ENCODE measurements at regions not wholly inside any gene's neighbourhood (a gene's known extent, or its start where the extent isn't known, plus 50 kb on each side); places are given as distances from the start of the nearest gene placed in this dataset.

DNA sequence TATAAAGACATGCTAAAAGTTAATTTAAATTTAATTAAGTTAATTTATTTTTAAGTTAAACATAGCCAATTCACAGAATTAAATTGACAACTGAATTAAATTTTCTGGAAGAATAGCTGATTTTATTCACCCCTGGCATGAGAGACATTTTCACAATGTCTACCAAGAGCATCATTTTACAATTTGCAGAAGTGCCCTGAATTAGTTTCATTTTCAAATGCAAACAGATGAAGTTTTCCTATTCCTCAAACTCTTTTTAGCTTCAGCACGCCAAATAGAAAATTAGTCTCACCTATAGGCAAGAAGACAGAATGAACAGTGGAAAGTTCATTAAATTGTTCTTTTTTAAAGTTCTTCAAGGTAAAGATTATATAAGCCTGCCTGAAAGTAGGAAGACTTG, 259.3 kb downstream of the ZBBX start:
- POLR2A ChIA-PET, result no interaction called here
- DNase-seq, result no peak
- no peaks in the 10 kb centered on the region for H3K36me3 Mint-ChIP-seq
- H3K9me3 ChIP-seq, result no peaks in the 10 kb centered on the region
- H3K27ac ChIP-seq (ENCODE audit: low read length), result no peak overlapping the region
- H3K27ac Mint-ChIP-seq, result no peak overlapping the region
- no peaks in the 10 kb centered on the region for H3K27me3 ChIP-seq (replicated peaks in 1 of 2; ENCODE audit: control insufficient read depth in 2 of 2, extremely low read depth in 1 of 2, insufficient read depth in 2 of 2, low read length in 1 of 2)
- no peak overlapping the region for H3K4me3 ChIP-seq (ENCODE audit: control insufficient read depth in 1 of 2, extremely low read depth in 1 of 2, low read length in 1 of 2)
- ATAC-seq (replicated peaks in 1 of 4), result no peak
- no peaks in the 10 kb centered on the region for H3K4me1 Mint-ChIP-seq
- CTCF ChIA-PET, result no interaction called here
- H3K9me3 Mint-ChIP-seq, result peaks cover 0 to 17% (median 7%) of the 10 kb centered on the region in 3 donors
- no peaks in the 10 kb centered on the region for H3K4me1 ChIP-seq (ENCODE audit: control insufficient read depth in 1 of 2, extremely low read depth in 1 of 2, insufficient read depth in 2 of 2, low read length in 2 of 2)
- no peak overlapping the region for H3K4me3 Mint-ChIP-seq
- no CpG with 5 or more reads among the region's 1 CpG for WGBS (ENCODE audit: insufficient coverage)
- H3K36me3 ChIP-seq (ENCODE audit: control insufficient read depth in 2 of 2, extremely low read depth in 1 of 2, insufficient read depth in 1 of 2, low read length in 1 of 2), result no peaks in the 10 kb centered on the region
- H3K27me3 Mint-ChIP-seq, result no peaks in the 10 kb centered on the region

DNA sequence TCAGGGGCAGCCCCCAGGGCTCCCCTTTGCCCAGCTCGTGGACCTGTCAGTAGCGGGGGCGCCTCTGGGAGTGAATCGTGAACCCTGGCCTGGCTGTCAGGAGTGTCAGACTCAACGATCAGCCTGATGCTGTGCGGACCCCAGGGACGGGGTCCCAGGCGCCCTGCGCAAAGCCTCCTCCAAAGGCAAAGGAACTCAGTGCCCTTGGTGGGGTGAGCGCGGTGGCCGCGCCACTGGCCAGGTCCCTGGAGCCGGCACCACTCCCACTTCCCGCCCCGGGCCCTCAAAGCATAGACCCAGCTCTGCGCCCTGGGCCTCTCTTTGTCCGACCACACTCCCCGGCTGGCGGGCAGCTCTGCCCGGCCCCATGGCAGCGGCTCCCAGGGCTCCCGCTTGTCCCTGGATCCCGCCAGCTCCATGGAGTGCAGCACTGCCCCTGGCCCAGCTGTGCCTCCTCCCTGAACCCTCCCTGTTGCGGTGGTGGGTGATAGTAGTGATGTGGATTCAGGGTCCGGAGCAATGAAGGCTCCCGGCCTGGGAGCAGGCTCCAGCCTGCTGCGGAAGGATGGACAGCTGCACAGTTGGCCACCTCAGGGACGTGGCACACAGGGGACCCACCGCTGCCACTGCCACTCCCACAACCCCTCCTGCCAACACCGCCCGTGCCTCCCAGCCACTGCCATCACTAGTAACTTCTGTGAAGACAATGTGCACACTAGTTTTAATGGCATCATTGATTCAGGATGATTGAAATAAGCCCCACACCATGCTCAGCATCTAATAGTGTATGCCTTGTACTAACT, 263.8 kb downstream of the ZBBX start:
- Histone ChIP-seq H3K9me3 (no peaks in the 10 kb centered on the region), H3K36me3 (ENCODE audit: control insufficient read depth in 2 of 2, extremely low read depth in 1 of 2, insufficient read depth in 1 of 2, low read length in 1 of 2) (no peaks in the 10 kb centered on the region), H3K27me3 (replicated peaks in 1 of 2; ENCODE audit: control insufficient read depth in 2 of 2, extremely low read depth in 1 of 2, insufficient read depth in 2 of 2, low read length in 1 of 2) (no peaks in the 10 kb centered on the region), H3K4me3 (ENCODE audit: control insufficient read depth in 1 of 2, extremely low read depth in 1 of 2, low read length in 1 of 2) (no peak overlapping the region), H3K27ac (ENCODE audit: low read length) (no peak overlapping the region), H3K4me1 (ENCODE audit: control insufficient read depth in 1 of 2, extremely low read depth in 1 of 2, insufficient read depth in 2 of 2, low read length in 2 of 2) (no peaks in the 10 kb centered on the region)
- 95% methylated on average over 26 of the region's 32 CpGs for WGBS (ENCODE audit: insufficient coverage)
- ATAC-seq (replicated peaks in 1 of 4) (no peak), DNase-seq (no peak)
- Mint-ChIP-seq H3K4me1 (no peaks in the 10 kb centered on the region), H3K27ac (no peak overlapping the region), H3K36me3 (no peaks in the 10 kb centered on the region), H3K27me3 (no peaks in the 10 kb centered on the region), H3K9me3 (peaks cover 0 to 16% (median 0%) of the 10 kb centered on the region in 3 donors), H3K4me3 (no peak overlapping the region)
- ChIA-PET POLR2A (no interaction called here), CTCF (no interaction called here)

DNA sequence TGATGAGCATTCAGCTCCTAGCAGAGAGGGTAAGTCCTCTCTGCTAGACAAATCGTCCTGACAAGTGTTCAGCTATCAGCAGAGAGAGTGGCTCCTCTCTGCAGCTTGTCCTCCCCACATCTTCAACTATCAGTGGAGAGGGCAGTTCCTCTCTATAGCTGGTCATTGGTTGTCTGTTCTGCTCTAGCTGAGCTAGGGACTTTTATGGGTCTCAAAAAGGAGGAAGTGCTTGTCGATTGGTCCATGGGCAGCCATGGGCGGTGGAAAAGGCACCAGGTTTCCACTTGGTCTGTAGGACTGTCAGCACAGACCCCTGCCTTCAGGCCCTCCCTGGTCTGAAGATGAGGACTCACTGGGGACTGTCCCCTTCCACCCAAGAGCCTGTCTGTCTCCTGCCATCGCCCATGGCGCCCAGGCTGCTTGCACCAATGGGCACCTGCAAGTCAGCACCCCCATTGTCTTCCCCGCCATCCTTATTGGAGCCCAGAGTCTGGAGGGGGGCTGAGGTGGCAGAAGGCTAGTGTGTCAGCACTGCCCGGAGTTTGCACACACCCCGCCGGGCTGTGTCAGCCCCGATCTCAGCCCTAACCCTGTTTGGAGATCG, 264.7 kb downstream of the ZBBX start:
- H3K27ac ChIP-seq (ENCODE audit: low read length), result no peak overlapping the region
- ChIA-PET CTCF (no interaction called here), POLR2A (no interaction called here)
- Mint-ChIP-seq H3K4me1 (no peaks in the 10 kb centered on the region), H3K4me3 (no peak overlapping the region), H3K9me3 (peaks cover 0 to 16% (median 0%) of the 10 kb centered on the region in 3 donors), H3K27ac (no peak overlapping the region), H3K36me3 (no peaks in the 10 kb centered on the region), H3K27me3 (no peaks in the 10 kb centered on the region)
- no peaks in the 10 kb centered on the region for H3K36me3 ChIP-seq (ENCODE audit: control insufficient read depth in 2 of 2, extremely low read depth in 1 of 2, insufficient read depth in 1 of 2, low read length in 1 of 2)
- H3K9me3 ChIP-seq, result no peaks in the 10 kb centered on the region
- ATAC-seq (replicated peaks in 1 of 4) (no peak), DNase-seq (no peak)
- no peak overlapping the region for H3K4me3 ChIP-seq (ENCODE audit: control insufficient read depth in 1 of 2, extremely low read depth in 1 of 2, low read length in 1 of 2)
- no peaks in the 10 kb centered on the region for H3K27me3 ChIP-seq (replicated peaks in 1 of 2; ENCODE audit: control insufficient read depth in 2 of 2, extremely low read depth in 1 of 2, insufficient read depth in 2 of 2, low read length in 1 of 2)
- H3K4me1 ChIP-seq (ENCODE audit: control insufficient read depth in 1 of 2, extremely low read depth in 1 of 2, insufficient read depth in 2 of 2, low read length in 2 of 2), result no peaks in the 10 kb centered on the region
- WGBS (ENCODE audit: insufficient coverage), result 85% methylated on average over 6 of the region's 11 CpGs

DNA sequence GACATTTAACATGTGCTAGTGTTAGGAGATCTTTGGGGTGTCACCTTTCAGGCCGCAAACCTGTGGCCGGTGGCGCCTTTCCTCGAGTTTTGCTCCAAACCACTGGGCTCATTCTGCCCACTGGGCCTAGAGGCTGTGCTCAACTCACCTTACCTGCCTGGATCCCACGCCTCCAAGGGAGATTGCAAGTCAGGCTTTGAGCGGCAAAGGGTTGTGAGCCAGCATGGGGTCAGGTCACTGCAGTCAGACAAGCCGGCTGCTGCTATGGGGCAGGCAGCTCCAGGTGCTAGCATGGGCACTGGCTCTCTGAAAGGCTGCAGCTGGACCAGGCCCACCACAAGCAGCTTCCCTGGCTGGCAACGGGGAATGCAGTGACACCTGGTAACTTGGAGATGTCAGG, 265.5 kb downstream of the ZBBX start:
- no peak overlapping the region for H3K4me3 Mint-ChIP-seq
- no peaks in the 10 kb centered on the region for H3K4me1 Mint-ChIP-seq
- WGBS (ENCODE audit: insufficient coverage), result 89% methylated on average over 8 of the region's 8 CpGs
- ChIA-PET POLR2A (no interaction called here), CTCF (no interaction called here)
- Histone ChIP-seq H3K36me3 (ENCODE audit: control insufficient read depth in 2 of 2, extremely low read depth in 1 of 2, insufficient read depth in 1 of 2, low read length in 1 of 2) (no peaks in the 10 kb centered on the region), H3K4me3 (ENCODE audit: control insufficient read depth in 1 of 2, extremely low read depth in 1 of 2, low read length in 1 of 2) (no peak overlapping the region), H3K27me3 (replicated peaks in 1 of 2; ENCODE audit: control insufficient read depth in 2 of 2, extremely low read depth in 1 of 2, insufficient read depth in 2 of 2, low read length in 1 of 2) (no peaks in the 10 kb centered on the region), H3K4me1 (ENCODE audit: control insufficient read depth in 1 of 2, extremely low read depth in 1 of 2, insufficient read depth in 2 of 2, low read length in 2 of 2) (no peaks in the 10 kb centered on the region), H3K9me3 (no peaks in the 10 kb centered on the region), H3K27ac (ENCODE audit: low read length) (no peak overlapping the region)
- H3K27me3 Mint-ChIP-seq, result no peaks in the 10 kb centered on the region
- H3K27ac Mint-ChIP-seq, result no peak overlapping the region
- no peak for ATAC-seq (replicated peaks in 1 of 4)
- H3K9me3 Mint-ChIP-seq, result peaks cover 0 to 16% (median 0%) of the 10 kb centered on the region in 3 donors
- DNase-seq, result no peak
- H3K36me3 Mint-ChIP-seq, result no peaks in the 10 kb centered on the region

DNA sequence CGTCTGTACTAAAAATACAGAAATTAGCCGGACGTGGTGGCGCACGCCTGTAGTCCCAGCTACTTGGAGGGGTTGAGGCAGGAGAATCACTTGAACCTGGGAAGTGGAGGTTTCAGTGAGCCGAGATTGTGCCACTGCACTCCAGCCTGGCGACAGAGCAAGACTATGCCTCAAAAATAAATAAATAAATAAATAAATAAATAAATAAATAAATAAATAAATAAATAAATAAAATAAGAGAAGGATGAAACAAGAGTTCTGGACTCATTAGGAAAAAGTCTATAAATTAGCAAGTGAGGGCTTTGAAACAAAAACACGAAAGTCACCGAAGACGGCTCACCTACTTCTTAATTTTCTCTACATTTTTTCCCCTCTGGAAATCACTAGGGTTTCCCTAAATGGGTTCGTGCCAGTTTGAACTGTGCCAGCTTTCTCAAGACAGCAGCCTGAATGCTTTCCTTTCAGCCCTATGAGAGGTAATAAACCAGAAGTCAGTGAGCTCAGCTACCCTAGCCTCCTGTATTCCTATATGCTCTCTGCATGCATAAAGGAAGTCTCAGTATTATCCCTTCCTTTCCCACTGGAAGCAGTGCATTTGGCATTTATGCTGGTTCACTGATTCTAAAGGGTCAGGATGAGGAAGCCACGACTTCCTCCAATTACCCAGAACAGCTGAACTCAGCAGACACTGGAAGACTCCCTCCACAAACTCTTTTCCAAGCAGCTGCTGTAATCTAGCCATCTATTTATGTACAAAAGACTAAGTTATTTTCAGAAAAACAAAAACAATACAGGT, 266.9 kb downstream of the ZBBX start:
- H3K4me3 ChIP-seq (ENCODE audit: control insufficient read depth in 1 of 2, extremely low read depth in 1 of 2, low read length in 1 of 2), result no peak overlapping the region
- no peaks in the 10 kb centered on the region for H3K36me3 ChIP-seq (ENCODE audit: control insufficient read depth in 2 of 2, extremely low read depth in 1 of 2, insufficient read depth in 1 of 2, low read length in 1 of 2)
- Mint-ChIP-seq H3K36me3 (no peaks in the 10 kb centered on the region), H3K9me3 (peaks cover 0 to 12% (median 1%) of the 10 kb centered on the region in 3 donors), H3K4me3 (no peak overlapping the region), H3K27me3 (no peaks in the 10 kb centered on the region), H3K27ac (no peak overlapping the region), H3K4me1 (no peaks in the 10 kb centered on the region)
- no peak overlapping the region for H3K27ac ChIP-seq (ENCODE audit: low read length)
- POLR2A ChIA-PET, result no interaction called here
- no peaks in the 10 kb centered on the region for H3K4me1 ChIP-seq (ENCODE audit: control insufficient read depth in 1 of 2, extremely low read depth in 1 of 2, insufficient read depth in 2 of 2, low read length in 2 of 2)
- 80% methylated on average over 7 of the region's 12 CpGs for WGBS (ENCODE audit: insufficient coverage)
- no peaks in the 10 kb centered on the region for H3K9me3 ChIP-seq
- DNase-seq (no peak), ATAC-seq (replicated peaks in 1 of 4) (no peak)
- CTCF ChIA-PET, result no interaction called here
- no peaks in the 10 kb centered on the region for H3K27me3 ChIP-seq (replicated peaks in 1 of 2; ENCODE audit: control insufficient read depth in 2 of 2, extremely low read depth in 1 of 2, insufficient read depth in 2 of 2, low read length in 1 of 2)

DNA sequence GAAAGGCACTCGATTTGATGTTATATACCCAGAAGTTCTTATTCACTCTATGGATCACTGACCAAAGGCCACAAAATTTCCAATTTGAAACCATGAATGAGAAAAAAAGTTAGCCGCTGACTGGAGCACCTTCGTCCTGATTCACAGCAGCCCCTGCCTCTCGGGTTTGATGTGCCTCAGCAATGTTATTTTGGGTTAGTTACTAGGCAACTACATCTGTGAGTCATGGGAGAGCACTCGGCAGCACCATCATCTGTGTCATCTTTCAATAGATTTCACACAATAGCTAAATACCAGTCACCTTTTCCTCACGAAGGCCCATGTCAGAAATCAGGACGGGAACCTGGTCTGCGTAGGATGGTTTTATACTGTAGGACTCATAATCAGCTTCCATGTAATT, 269.2 kb downstream of the ZBBX start:
- ATAC-seq (replicated peaks in 1 of 4), result no peak
- no peak overlapping the region for H3K27ac ChIP-seq (ENCODE audit: low read length)
- no CpG with 5 or more reads among the region's 8 CpGs for WGBS (ENCODE audit: insufficient coverage)
- no peaks in the 10 kb centered on the region for H3K4me1 Mint-ChIP-seq
- peaks cover 0 to 17% (median 6%) of the 10 kb centered on the region in 3 donors for H3K9me3 Mint-ChIP-seq
- no peaks in the 10 kb centered on the region for H3K36me3 ChIP-seq (ENCODE audit: control insufficient read depth in 2 of 2, extremely low read depth in 1 of 2, insufficient read depth in 1 of 2, low read length in 1 of 2)
- no peaks in the 10 kb centered on the region for H3K36me3 Mint-ChIP-seq
- H3K4me3 ChIP-seq (ENCODE audit: control insufficient read depth in 1 of 2, extremely low read depth in 1 of 2, low read length in 1 of 2), result no peak overlapping the region
- CTCF ChIA-PET, result no interaction called here
- POLR2A ChIA-PET, result no interaction called here
- H3K4me1 ChIP-seq (ENCODE audit: control insufficient read depth in 1 of 2, extremely low read depth in 1 of 2, insufficient read depth in 2 of 2, low read length in 2 of 2), result no peaks in the 10 kb centered on the region
- no peak overlapping the region for H3K27ac Mint-ChIP-seq
- no peak for DNase-seq
- no peak overlapping the region for H3K4me3 Mint-ChIP-seq
- no peaks in the 10 kb centered on the region for H3K9me3 ChIP-seq
- no peaks in the 10 kb centered on the region for H3K27me3 Mint-ChIP-seq
- H3K27me3 ChIP-seq (replicated peaks in 1 of 2; ENCODE audit: control insufficient read depth in 2 of 2, extremely low read depth in 1 of 2, insufficient read depth in 2 of 2, low read length in 1 of 2), result no peaks in the 10 kb centered on the region
